Large intestine (tissue), 3 donors: ENCODE measurements at regions not wholly inside any gene's neighbourhood (a gene's known extent, or its start where the extent isn't known, plus 50 kb on each side); places are given as distances from the start of the nearest gene placed in this dataset.
"Not testable (repeated sequence)": the region's sequence is repeated elsewhere in the genome, so short reads cannot be mapped to it uniquely, and the experiment has no call there.

Experiments
- DNase-seq, 2 donors: peaks; one replicate each; pipeline versions ENCODE4 v3.0.0 to v3.0.0-alpha.2; 2013
- H3K27ac ChIP-seq: one replicate; pipeline ENCODE4 v1.5.1; 2013; ENCODE audit warnings: low read length
- H3K27me3 ChIP-seq: 2 replicates; pipeline ENCODE4 v1.6.1; 2013; ENCODE audit warnings: low read length; ENCODE audit not compliant: control insufficient read depth, insufficient read depth
- H3K36me3 ChIP-seq: 2 replicates; pipeline ENCODE4 v1.6.1; 2013; ENCODE audit warnings: low read length; ENCODE audit not compliant: control insufficient read depth, insufficient read depth
- H3K4me1 ChIP-seq: one replicate; pipeline ENCODE4 v1.6.1; 2013; ENCODE audit warnings: low read length; ENCODE audit not compliant: control insufficient read depth, insufficient read depth
- H3K4me3 ChIP-seq: one replicate; pipeline ENCODE4 v1.5.1; 2013; ENCODE audit warnings: low read length
- H3K9me3 ChIP-seq: one replicate; pipeline ENCODE4 v1.6.1; 2013; ENCODE audit warnings: mild to moderate bottlenecking, low read depth, low read length, moderate library complexity; ENCODE audit not compliant: control insufficient read depth
- WGBS: methylation state at CpG from one replicate; pipeline ENCODE4 v1.1.5; 2013; ENCODE audit warnings: low lambda C conversion rate; ENCODE audit not compliant: insufficient coverage; 5-methylcytosine and 5-hydroxymethylcytosine counted together

DNA sequence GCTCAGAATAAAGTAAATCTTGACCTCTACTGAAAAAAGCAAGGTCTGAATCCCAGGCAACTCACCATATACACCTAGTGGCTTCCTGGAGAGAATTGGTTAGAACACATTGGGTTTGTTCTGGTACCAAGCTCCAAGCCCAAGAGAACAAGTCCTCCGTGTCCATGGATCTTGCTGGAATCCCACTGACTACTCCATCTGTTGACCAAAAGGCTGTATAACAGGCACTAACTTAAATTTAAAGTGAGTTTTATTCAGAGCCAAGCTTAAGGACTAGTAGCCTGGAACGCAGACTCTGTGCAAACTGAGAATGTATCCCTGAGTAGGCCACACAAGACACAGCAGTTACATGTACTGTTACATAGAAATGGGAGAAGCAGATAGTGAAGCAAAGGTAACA is 342.1 kb upstream of the LRRC3B start:
- H3K27ac ChIP-seq = no peak overlapping the region
- WGBS = 60% methylated on average over 1 of the region's 2 CpGs
- no peak for DNase-seq
- H3K4me3 ChIP-seq = no peak overlapping the region
- no peaks in the 10 kb centered on the region for H3K27me3 ChIP-seq
- no peaks in the 10 kb centered on the region for H3K9me3 ChIP-seq
- no peaks in the 10 kb centered on the region for H3K36me3 ChIP-seq
- no peaks in the 10 kb centered on the region for H3K4me1 ChIP-seq

GRCh38 chr3:26281284-26281985 is 341.1 kb upstream of the LRRC3B start:
- Histone ChIP-seq H3K36me3 (no peaks in the 10 kb centered on the region), H3K9me3 (no peaks in the 10 kb centered on the region), H3K27ac (no peak overlapping the region), H3K4me1 (no peaks in the 10 kb centered on the region), H3K27me3 (no peaks in the 10 kb centered on the region), H3K4me3 (no peak overlapping the region)
- 86% methylated on average over 1 of the region's 3 CpGs for WGBS
- DNase-seq = no peak

- DNase-seq, H3K4me1 ChIP-seq, H3K36me3 ChIP-seq, H3K9me3 ChIP-seq, H3K27me3 ChIP-seq, H3K4me3 ChIP-seq, H3K27ac ChIP-seq: not testable (repeated sequence)
- 95% methylated on average over 3 of the region's 4 CpGs for WGBS
Observed at GRCh38 chr3:26284503-26284902, 338.1 kb upstream of the LRRC3B start.

DNA sequence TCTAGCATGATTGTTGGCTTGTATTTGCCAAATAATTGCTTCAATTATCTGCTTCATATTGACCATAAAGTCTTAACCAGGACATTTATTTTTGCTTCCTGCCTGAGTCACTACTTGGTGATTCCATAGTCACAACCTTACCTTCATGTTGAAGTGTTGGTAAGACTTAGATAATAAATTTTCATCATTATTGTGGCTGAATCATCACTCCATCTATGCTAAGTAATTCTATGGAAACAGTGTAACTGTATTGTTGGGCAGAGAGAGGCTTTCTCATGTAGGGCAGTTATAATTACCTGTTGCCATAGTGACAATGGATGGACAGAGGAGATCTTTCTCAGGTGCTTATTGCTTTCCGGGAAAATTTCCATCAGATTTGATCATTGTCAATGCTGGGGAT is 330.7 kb upstream of the LRRC3B start:
- H3K4me1 ChIP-seq = no peaks in the 10 kb centered on the region
- H3K27me3 ChIP-seq = no peaks in the 10 kb centered on the region
- DNase-seq = no peak
- H3K27ac ChIP-seq = no peak overlapping the region
- H3K4me3 ChIP-seq = no peak overlapping the region
- WGBS = no CpG with 5 or more reads among the region's 1 CpG
- no peaks in the 10 kb centered on the region for H3K36me3 ChIP-seq
- no peaks in the 10 kb centered on the region for H3K9me3 ChIP-seq

GRCh38 chr3:26292780-26293179 is 329.8 kb upstream of the LRRC3B start:
- no CpG with 5 or more reads among the region's 1 CpG for WGBS
- H3K9me3 ChIP-seq = no peaks in the 10 kb centered on the region
- H3K27ac ChIP-seq = no peak overlapping the region
- H3K4me3 ChIP-seq = no peak overlapping the region
- no peaks in the 10 kb centered on the region for H3K4me1 ChIP-seq
- DNase-seq = no peak
- no peaks in the 10 kb centered on the region for H3K36me3 ChIP-seq
- H3K27me3 ChIP-seq = no peaks in the 10 kb centered on the region

DNA sequence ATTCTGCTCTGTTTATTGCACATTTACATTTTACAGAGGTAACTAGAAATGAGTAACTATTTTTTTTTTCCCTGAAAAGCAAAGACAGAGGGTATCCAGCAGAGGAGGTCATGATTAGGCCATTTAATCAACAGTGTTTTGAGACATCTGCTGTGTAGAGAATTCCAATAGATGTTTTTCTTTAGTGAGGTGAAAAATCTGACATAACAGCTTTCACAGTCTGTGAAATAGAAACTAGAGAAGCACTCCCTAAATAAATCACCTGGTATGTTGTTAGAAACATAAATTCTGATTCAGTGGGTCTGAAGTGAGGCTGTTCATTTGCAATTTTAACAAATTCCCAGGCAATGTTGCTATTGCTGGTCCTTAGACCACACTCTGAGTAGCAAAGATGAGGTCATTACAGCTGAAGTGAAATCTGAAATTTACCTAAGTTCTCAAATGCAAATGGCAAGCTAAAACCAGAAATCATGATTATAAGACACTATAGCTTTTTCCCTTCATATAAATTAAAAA is 329.2 kb upstream of the LRRC3B start:
- Histone ChIP-seq H3K4me3 (no peak overlapping the region), H3K27me3 (no peaks in the 10 kb centered on the region), H3K9me3 (no peaks in the 10 kb centered on the region), H3K36me3 (no peaks in the 10 kb centered on the region), H3K4me1 (no peaks in the 10 kb centered on the region), H3K27ac (no peak overlapping the region)
- no peak for DNase-seq

DNA sequence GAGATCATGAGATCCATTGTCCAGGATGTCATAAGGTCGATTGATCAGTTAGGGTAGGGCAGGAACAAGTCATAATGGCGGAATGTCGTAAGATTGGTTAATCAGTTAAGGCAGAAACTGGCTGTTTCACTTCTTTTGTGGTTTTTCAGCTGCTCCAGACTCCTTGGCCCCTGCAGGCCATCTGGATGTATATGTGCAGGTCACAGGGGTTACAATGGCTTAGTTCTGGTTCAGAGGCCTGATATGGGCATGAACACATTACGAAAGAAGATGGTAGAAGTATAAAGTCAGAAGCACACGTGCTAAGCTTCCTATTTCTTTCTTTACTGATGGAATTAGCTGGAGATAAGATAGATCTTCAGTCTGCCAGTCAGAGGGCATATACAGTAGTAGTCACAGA is 315.4 kb upstream of the LRRC3B start:
- no peak overlapping the region for H3K4me3 ChIP-seq
- WGBS = no CpG with 5 or more reads among the region's 5 CpGs

DNA sequence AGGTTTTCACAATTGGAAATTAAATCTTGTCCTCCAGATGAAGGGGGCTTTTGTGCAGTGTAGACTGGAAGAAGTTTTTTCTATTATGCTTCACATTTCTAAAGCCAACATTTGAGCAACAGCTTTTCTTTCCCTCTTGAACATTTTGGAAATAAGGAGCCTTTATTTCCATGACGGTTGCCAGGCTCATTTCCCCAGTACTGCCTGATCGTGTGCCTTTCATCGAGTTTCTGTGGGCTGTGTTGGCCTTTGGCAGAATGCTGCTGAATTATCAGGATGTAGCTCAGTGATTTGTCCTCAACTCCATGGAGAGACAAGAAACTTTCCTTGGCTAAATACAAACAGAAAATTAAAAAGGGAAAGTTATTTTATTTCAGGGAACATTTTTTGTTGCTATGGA is 314.8 kb upstream of the LRRC3B start:
- Histone ChIP-seq H3K36me3 (no peaks in the 10 kb centered on the region), H3K27ac (no peak overlapping the region), H3K27me3 (no peaks in the 10 kb centered on the region), H3K9me3 (no peaks in the 10 kb centered on the region), H3K4me3 (no peak overlapping the region), H3K4me1 (no peaks in the 10 kb centered on the region)
- DNase-seq = no peak
- WGBS = no CpG with 5 or more reads among the region's 3 CpGs

More for the DNA sequence above, 315.4 kb upstream of the LRRC3B start:
- no peak for DNase-seq
- Histone ChIP-seq H3K4me1 (no peaks in the 10 kb centered on the region), H3K36me3 (no peaks in the 10 kb centered on the region), H3K9me3 (no peaks in the 10 kb centered on the region), H3K27ac (no peak overlapping the region), H3K27me3 (no peaks in the 10 kb centered on the region)

DNA sequence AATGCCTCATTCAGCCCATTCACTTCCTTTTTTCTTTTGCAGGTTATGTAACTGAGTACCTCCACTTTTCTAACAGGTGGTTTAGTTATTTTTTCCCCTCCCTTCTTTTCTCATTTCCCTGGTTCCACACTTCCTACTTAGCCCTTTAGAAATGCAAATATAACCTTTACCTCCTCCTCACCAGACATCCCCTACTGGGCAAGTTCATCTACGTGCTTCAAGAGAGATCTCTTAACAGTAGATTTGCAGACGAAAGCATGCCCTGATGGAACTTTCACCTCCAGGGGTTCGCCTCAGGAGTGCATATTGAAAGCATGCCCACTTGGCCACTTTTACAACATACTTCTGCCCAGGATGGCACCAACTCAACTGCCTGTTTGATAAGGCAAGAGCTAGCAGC is 314.1 kb upstream of the LRRC3B start:
- no peaks in the 10 kb centered on the region for H3K4me1 ChIP-seq
- no peak overlapping the region for H3K4me3 ChIP-seq
- H3K27me3 ChIP-seq = no peaks in the 10 kb centered on the region
- H3K9me3 ChIP-seq = no peaks in the 10 kb centered on the region
- no peaks in the 10 kb centered on the region for H3K36me3 ChIP-seq
- DNase-seq = no peak
- WGBS = no CpG with 5 or more reads among the region's 3 CpGs
- H3K27ac ChIP-seq = no peak overlapping the region

DNA sequence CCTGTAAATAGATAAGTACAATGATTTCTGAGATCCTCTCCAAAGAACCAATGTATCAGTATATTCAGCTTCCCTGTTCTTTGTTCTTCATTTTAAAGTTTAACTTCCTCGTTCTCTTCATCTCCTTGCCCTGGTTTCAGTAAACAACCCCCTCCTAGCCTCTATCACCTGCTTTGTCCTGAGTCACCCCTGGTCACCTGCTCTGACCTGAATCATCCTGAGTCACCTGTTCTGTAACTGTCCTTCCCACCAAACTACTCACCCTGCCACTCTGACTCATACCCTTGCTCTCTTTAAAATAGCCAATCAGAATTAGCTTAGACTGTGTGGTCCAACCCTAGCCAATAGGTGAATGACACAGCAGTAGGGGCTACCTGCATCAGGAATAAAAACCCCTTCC is 313.0 kb upstream of the LRRC3B start:
- not testable (repeated sequence) for H3K36me3 ChIP-seq, H3K4me1 ChIP-seq, H3K27me3 ChIP-seq, H3K9me3 ChIP-seq, H3K27ac ChIP-seq, DNase-seq, H3K4me3 ChIP-seq
- no CpG with 5 or more reads among the region's 1 CpG for WGBS

DNA sequence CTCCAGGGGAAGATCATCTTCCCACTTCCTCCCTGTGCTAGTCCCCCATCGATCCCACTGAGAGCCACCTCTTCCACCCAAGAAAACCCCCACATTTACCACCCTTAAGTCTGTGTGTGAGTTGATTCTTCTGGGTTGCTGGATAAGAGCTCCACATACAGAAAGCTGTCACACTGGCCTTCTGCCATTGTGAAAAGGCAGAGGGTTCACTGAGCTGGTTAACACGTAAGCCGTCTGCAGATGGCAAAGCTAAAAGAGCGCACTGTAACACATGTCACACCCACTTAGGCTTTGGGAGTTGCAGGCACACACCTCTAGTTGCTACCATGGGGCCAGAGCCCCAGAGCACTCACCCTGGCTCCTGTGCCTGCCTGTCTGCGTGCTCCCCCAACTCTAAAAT is 309.8 kb upstream of the LRRC3B start:
- WGBS = no CpG with 5 or more reads among the region's 5 CpGs
- DNase-seq = no peak
- Histone ChIP-seq H3K4me3 (no peak overlapping the region), H3K36me3 (no peaks in the 10 kb centered on the region), H3K9me3 (no peaks in the 10 kb centered on the region), H3K4me1 (no peaks in the 10 kb centered on the region), H3K27ac (no peak overlapping the region), H3K27me3 (no peaks in the 10 kb centered on the region)
